Activated CD8-positive, alpha-beta memory T cell treated with anti-CD3 and anti-CD28 coated beads for 4 hours (primary cell): ENCODE measurements at regions not wholly inside any gene's neighbourhood (a gene's known extent, or its start where the extent isn't known, plus 50 kb on each side); places are given as distances from the start of the nearest gene placed in this dataset.
"Not testable (repeated sequence)": the region's sequence is repeated elsewhere in the genome, so short reads cannot be mapped to it uniquely, and the experiment has no call there.

Experiments
- DNase-seq, 2 donors: peaks; one replicate each; pipeline ENCODE4 v3.0.0-alpha.2; 2020; ENCODE audit warnings: low read depth in 2 of 2

DNA sequence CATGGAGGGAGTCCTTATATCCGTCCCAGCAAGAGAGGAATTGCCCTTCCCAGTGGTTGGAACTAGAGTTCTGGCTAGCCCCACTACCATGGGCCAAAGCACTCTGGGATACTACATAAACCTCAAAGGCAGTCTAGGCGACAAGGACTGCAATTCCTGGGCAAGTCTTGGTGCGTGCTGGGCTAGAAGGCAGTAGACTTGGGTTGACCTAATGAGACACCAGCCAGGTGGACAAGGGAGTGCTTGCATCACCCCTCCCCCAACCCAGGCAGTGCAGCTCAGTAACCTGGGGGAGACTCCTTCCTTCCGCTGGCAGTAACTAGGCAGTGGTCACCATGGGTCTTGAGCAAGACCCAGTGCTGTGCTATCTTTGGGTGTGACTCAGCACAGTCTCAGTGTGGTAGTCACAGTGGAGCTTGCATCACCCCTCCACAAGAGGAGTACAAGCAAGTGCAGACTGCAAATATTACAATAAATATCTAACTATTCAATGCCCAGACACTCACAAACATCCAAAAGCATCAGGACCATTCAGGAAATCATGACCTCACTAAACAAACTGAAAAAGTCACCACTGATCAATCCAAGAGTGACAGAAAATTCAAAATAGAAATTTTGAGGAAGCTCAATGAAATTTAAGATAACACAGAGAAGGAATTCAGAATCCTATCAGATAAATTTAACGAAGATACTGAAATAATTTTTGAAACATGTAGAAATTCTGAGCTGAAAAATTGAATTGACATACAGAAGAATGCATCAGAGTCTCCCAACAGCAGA, 84.7 kb upstream of the LYPLAL1 start:
- DNase-seq = peak in 1 of 2 donors; percentile 0

DNA sequence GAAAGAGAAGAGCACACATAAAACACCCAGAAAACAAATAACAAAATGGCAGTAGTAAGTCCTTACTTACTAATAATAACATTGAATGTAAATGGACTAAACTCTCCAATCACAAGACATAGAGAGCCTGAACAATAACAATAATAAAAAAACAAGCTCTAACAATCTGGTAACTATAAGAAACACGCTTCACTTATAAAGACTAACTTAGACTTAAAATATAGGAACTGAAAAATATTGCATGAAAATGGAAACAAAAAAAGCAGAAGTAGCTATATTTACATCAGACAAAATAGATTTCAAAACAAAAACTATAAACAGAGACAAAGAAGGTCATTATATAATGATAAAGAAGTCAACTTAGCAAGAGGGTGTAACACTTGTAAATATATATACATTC, 83.1 kb upstream of the LYPLAL1 start:
- DNase-seq = no peak

DNA sequence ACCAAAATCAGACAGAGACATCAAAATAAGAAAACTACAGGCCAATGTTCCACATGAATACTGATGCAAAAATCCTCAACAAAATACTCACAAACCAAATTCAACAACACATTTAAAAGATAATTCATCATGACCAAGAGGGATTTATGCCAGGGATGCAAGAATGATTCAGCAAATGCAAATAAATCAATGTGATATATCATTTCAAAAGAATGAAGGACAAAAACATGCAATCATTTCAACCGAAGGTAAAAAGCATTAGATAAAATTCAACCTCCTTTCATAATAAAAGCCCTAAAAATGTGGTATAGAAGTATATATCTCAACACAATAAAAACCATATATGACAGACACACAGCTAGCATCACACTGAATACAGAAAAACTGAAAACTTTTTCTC, 81.5 kb upstream of the LYPLAL1 start:
- DNase-seq = no peak

DNA sequence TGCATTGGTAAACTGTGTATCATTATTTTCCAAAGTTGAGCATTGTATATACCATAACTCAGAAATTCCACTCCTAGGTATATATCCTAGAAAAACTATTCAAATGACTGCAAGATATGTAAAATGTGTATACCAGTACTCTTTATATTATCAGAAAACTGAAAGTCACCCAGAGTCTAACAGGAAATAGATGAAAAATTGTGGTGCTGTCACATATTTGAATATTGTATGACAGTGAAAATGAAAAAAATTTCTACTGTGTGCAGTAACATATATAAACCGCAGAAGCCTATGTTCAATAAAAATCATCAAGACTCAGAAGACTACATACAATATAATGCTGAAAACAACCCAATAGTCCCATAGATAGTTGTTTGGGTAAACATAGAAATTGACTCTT, 74.4 kb upstream of the LYPLAL1 start:
- no peak for DNase-seq

DNA sequence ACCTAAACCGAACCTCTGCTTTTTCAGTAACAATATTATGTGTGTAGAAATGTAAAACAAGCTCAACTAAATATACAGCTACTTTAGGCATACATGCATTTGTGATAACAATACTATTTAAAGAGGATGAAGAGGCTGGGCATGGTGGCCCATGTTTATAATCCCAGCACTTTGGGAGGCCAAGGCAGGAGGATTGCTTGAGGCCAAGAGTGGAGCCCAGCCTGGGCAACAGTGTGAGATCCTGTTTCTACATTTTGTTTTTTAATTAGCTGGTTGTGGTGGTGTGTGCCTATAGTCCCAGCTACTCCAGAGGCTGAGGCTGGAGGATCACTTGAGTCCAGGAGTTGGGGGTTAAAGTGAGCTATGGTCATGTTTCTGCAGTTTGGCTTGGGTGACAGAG, 73.6 kb upstream of the LYPLAL1 start:
- no peak for DNase-seq

DNA sequence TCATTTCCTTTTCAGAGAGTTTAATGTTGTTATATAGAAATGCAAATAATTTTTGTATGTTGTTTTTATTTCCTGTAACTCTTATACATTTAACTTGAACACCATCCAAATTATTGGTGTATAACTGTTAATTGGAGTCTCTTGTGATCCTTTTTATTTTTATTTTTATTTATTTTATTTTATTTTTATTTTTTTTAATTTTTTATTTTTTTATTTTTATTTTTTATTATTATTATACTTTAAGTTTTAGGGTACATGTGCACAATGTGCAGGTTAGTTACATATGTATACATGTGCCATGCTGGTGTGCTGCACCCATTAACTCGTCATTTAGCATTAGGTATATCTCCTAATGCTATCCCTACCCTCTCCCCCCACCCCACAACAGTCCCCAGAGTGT, 71.2 kb upstream of the LYPLAL1 start:
- not testable (repeated sequence) for DNase-seq

- no peak for DNase-seq
These were observed 67.8 kb upstream of the LYPLAL1 start for GRCh38 chr1:219105893-219106292.

- no peak for DNase-seq
These were observed 64.2 kb upstream of the LYPLAL1 start for GRCh38 chr1:219109424-219110018.

DNA sequence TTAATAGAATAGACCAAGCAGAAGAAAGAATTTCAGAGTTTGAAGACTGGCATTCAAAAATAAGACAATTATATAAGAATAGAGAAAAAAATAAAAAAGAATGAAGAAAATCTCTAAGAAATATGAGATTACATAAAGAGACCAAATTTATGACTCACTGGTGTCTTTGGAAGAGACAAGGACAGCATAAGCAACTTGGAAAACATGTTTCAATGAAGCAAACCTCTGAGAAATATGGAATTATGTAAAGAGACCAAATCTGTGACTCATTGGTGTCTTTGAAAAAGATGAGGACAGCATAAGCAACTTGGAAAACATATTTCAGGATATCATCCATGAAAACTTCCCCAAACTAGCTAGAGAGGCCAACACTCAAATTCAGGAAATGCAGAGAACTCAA, 60.4 kb upstream of the LYPLAL1 start:
- no peak for DNase-seq

- DNase-seq = no peak
These were observed 59.7 kb upstream of the LYPLAL1 start for GRCh38 chr1:219114014-219114413.

GRCh38 chr1:219119839-219120238, 53.8 kb upstream of the LYPLAL1 start:
- no peak for DNase-seq

DNA sequence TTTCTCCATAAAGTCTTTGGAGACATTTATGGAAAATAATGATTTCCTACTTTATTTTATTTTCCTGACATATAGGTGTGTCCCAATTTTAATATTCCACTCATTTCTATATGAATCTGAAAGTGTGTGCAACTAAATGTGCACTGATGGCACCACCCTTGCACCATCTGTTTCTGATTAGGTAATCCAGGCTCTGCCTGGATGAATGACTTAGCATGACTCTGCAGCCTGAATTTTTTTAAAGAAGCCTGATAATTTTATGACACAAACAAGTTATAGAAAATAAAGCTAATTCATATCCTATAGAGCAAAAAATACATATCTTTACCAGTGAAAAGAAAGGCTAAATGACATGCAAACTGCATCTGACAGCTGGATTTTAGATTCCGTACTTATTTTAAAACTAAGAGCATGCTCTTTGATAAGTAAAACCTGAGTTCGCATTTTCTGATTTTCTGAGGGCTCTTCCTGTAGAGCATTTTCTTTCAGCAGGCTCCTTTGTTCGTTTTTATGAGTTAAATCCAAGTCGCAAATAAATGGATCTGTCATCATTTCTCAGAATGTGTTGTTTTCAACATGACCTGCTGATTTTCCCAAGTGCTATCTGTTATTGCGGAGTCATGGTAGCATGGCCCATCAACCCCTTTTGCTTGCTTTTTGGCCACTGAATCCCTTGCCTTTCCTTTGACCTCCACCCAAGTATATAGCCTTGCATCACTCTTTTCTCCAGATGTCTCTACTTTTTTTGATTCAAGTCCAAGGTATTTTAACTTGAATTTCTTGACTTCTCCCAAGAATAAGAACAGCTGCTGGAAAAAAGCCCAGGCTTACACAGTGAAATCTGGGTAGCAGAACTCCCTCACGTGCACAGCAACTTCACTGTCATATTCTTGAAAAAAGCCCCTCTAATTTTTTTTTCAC, 52.8 kb upstream of the LYPLAL1 start:
- DNase-seq = no peak

GRCh38 chr1:219121679-219122078, 52.0 kb upstream of the LYPLAL1 start:
- no peak for DNase-seq

GRCh38 chr1:219123036-219123435, 50.6 kb upstream of the LYPLAL1 start:
- no peak for DNase-seq
